H9 (cell line): ENCODE measurements at regions not wholly inside any gene's neighbourhood (a gene's known extent, or its start where the extent isn't known, plus 50 kb on each side); places are given as distances from the start of the nearest gene placed in this dataset.

Experiments used
- DNase-seq: peaks from one replicate; pipeline ENCODE4 v3.0.0-alpha.2; 2017
- H2AFZ ChIP-seq: one replicate; pipeline ENCODE4 v1.6.1; 2013; ENCODE audit warnings: mild to moderate bottlenecking, low read length, control low read depth, moderate library complexity
- H2AK5ac ChIP-seq: 2 replicates; pipeline ENCODE4 v1.6.1; 2013; ENCODE audit warnings: low read length, control low read depth, mixed read lengths; ENCODE audit not compliant: insufficient read length
- H2BK120ac ChIP-seq: one replicate; pipeline ENCODE4 v1.6.1; 2013; ENCODE audit warnings: low read depth, mild to moderate bottlenecking, low read length, control low read depth, inconsistent platforms; ENCODE audit not compliant: poor library complexity, severe bottlenecking
- H2BK12ac ChIP-seq: 2 replicates; pipeline ENCODE4 v1.6.1; 2013; ENCODE audit warnings: low read length, control low read depth, mixed read lengths, low read depth; ENCODE audit not compliant: insufficient read length
- H2BK15ac ChIP-seq: 2 replicates; pipeline ENCODE4 v1.6.1; 2013; ENCODE audit warnings: low read depth, low read length, control low read depth
- H2BK20ac ChIP-seq: one replicate; pipeline ENCODE4 v1.6.1; 2013; ENCODE audit warnings: low read depth, mild to moderate bottlenecking, low read length, control low read depth, inconsistent platforms; ENCODE audit not compliant: poor library complexity, severe bottlenecking
- H2BK5ac ChIP-seq: 2 replicates; pipeline ENCODE4 v1.6.1; 2013; ENCODE audit warnings: low read length, control low read depth, mixed read lengths; ENCODE audit not compliant: insufficient read length
- H3K14ac ChIP-seq: 2 replicates; pipeline ENCODE4 v1.6.1; 2013; ENCODE audit warnings: low read length, control low read depth; ENCODE audit not compliant: insufficient read depth
- H3K18ac ChIP-seq: 2 replicates; pipeline ENCODE4 v1.6.1; 2013; ENCODE audit warnings: low read depth, mild to moderate bottlenecking, mixed read lengths, low read length, control low read depth; ENCODE audit not compliant: insufficient read length
- H3K23ac ChIP-seq: 2 replicates; pipeline ENCODE4 v1.6.1; 2013; ENCODE audit warnings: low read length, control low read depth, mixed read lengths, low read depth; ENCODE audit not compliant: insufficient read length
- H3K23me2 ChIP-seq: 2 replicates; pipeline ENCODE4 v1.6.1; 2013; ENCODE audit warnings: low read depth, mild to moderate bottlenecking, mixed read lengths, low read length, control low read depth; ENCODE audit not compliant: insufficient read length, poor library complexity, severe bottlenecking
- H3K27ac ChIP-seq: 2 replicates; pipeline ENCODE4 v1.5.1; 2013; ENCODE audit warnings: low read length, control low read depth, mixed read lengths, low read depth; ENCODE audit not compliant: insufficient read length
- H3K27me3 ChIP-seq: 2 replicates; pipeline ENCODE4 v1.6.1; 2013; ENCODE audit warnings: low read length, control low read depth, inconsistent platforms; ENCODE audit not compliant: insufficient read depth
- H3K4ac ChIP-seq: 2 replicates; pipeline ENCODE4 v1.6.1; 2013; ENCODE audit warnings: low read depth, mild to moderate bottlenecking, control low read depth, inconsistent platforms, low read length, moderate library complexity
- H3K4me1 ChIP-seq: 2 replicates; pipeline ENCODE4 v1.6.1; 2013; ENCODE audit warnings: low read length, control low read depth, inconsistent platforms; ENCODE audit not compliant: insufficient read depth
- H3K4me2 ChIP-seq: 2 replicates; pipeline ENCODE4 v1.6.1; 2013; ENCODE audit warnings: low read length, control low read depth, mixed read lengths; ENCODE audit not compliant: insufficient read length, insufficient read depth
- H3K56ac ChIP-seq: 2 replicates; pipeline ENCODE4 v1.6.1; 2013; ENCODE audit warnings: low read depth, mild to moderate bottlenecking, mixed read lengths, low read length, control low read depth; ENCODE audit not compliant: insufficient read length
- H3K79me1 ChIP-seq: 2 replicates; pipeline ENCODE4 v1.6.1; 2013; ENCODE audit warnings: low read depth, mild to moderate bottlenecking, moderate library complexity, low read length, control low read depth, inconsistent platforms; ENCODE audit not compliant: insufficient read depth, poor library complexity, severe bottlenecking
- H3K79me2 ChIP-seq: 2 replicates; pipeline ENCODE4 v1.6.1; 2013; ENCODE audit warnings: low read length, control low read depth, inconsistent platforms; ENCODE audit not compliant: insufficient read depth
- H3K9ac ChIP-seq: 2 replicates; pipeline ENCODE4 v1.6.1; 2013; ENCODE audit warnings: low read length, control low read depth, mixed read lengths; ENCODE audit not compliant: insufficient read length; ENCODE audit errors: extremely low read depth
- H3K9me3 ChIP-seq: one replicate; pipeline ENCODE4 v1.6.1; 2013; ENCODE audit warnings: low read depth, low read length, inconsistent platforms; ENCODE audit not compliant: control insufficient read depth
- H3T11ph ChIP-seq: one replicate; pipeline ENCODE4 v1.6.1; 2013; ENCODE audit warnings: mild to moderate bottlenecking, low read length, control low read depth, inconsistent platforms
- H4K20me1 ChIP-seq: one replicate; pipeline ENCODE4 v1.6.1; 2013; ENCODE audit not compliant: control insufficient read depth, insufficient read length, insufficient read depth
- H4K5ac ChIP-seq: 2 replicates; pipeline ENCODE4 v1.6.1; 2013; ENCODE audit warnings: low read depth, mild to moderate bottlenecking, mixed read lengths, low read length, control low read depth; ENCODE audit not compliant: insufficient read length
- H4K8ac ChIP-seq: replicated peaks from 2 replicates; pipeline ENCODE4 v1.6.1; 2013; ENCODE audit warnings: low read length, control low read depth, mixed read lengths, low read depth; ENCODE audit not compliant: insufficient read length
- H4K91ac ChIP-seq: 2 replicates; pipeline ENCODE4 v1.6.1; 2013; ENCODE audit warnings: low read depth, mild to moderate bottlenecking, moderate library complexity, mixed read lengths, low read length, control low read depth; ENCODE audit not compliant: insufficient read length
- H3K27ac Mint-ChIP-seq, 3 experiments: 2 replicates in 2 of 3; 3 replicates in 1 of 3; pipeline ENCODE4 v1.8.0; 2020 to 2021; ENCODE audit warnings: mixed read lengths in 3 of 3, mild to moderate bottlenecking in 1 of 3, moderate library complexity in 1 of 3
- H3K27me3 Mint-ChIP-seq: 2 replicates; pipeline ENCODE4 v1.8.0; 2021; ENCODE audit warnings: low read depth, mild to moderate bottlenecking, moderate library complexity, mixed read lengths
- H3K36me3 Mint-ChIP-seq, 3 experiments: 2 replicates in 2 of 3; 3 replicates in 1 of 3; pipeline ENCODE4 v1.8.0; 2020 to 2021; ENCODE audit warnings: low read depth in 3 of 3, mixed read lengths in 3 of 3; ENCODE audit not compliant: insufficient read depth in 1 of 3
- H3K4me1 Mint-ChIP-seq, 2 experiments: 2 replicates each; pipeline ENCODE4 v1.8.0; 2020; ENCODE audit warnings: mixed read lengths in 2 of 2
- H3K4me3 Mint-ChIP-seq, 2 experiments: 2 replicates in 1 of 2; 3 replicates in 1 of 2; pipeline ENCODE4 v1.8.0; 2020 to 2021; ENCODE audit warnings: mild to moderate bottlenecking in 2 of 2, mixed read lengths in 2 of 2, moderate library complexity in 1 of 2
- H3K9me3 Mint-ChIP-seq, 2 experiments: 2 replicates in 1 of 2; 3 replicates in 1 of 2; pipeline ENCODE4 v1.8.0; 2020; ENCODE audit warnings: mild to moderate bottlenecking in 2 of 2, mixed read lengths in 2 of 2, moderate library complexity in 1 of 2
- CTCF ChIP-seq: fragments of 200-600 bp; sonication (generic); conservative IDR thresholded peaks from 3 replicates; pipeline ENCODE4 v1.8.0; 2021; ENCODE audit warnings: antibody characterized with exemption, mild to moderate bottlenecking
- WGBS: extraction: QIAGEN DNeasy Blood & Tissue Kit; methylation state at CpG from one replicate; pipeline ENCODE4 v1.1.7; 2013; ENCODE audit warnings: missing lambda C conversion rate, low lambda C conversion rate, mixed read lengths; ENCODE audit not compliant: insufficient read length; ENCODE audit errors: extremely low coverage; 5-methylcytosine and 5-hydroxymethylcytosine counted together

- H3K4me2 ChIP-seq: no peak overlapping the region
- H3K18ac ChIP-seq: no peak overlapping the region
- H3K56ac ChIP-seq: no peak overlapping the region
- Mint-ChIP-seq H3K27me3 (peaks cover 2% of the 10 kb centered on the region), H3K4me1 (peaks cover 16 to 27% of the 10 kb centered on the region in 2 experiments), H3K36me3 (no peaks in the 10 kb centered on the region), H3K4me3 (no peak overlapping the region), H3K9me3 (no peaks in the 10 kb centered on the region), H3K27ac (no peak overlapping the region; a peak in 1 of 7 replicates)
- H2AK5ac ChIP-seq: no peak overlapping the region
- no peak overlapping the region for H4K5ac ChIP-seq
- no peak overlapping the region for H4K91ac ChIP-seq
- H3K79me2 ChIP-seq: no peaks in the 10 kb centered on the region
- peaks cover 6% of the 10 kb centered on the region; the same call in 1 of the 2 replicates for H3K4me1 ChIP-seq
- H2AFZ ChIP-seq: no peak overlapping the region
- H4K20me1 ChIP-seq: no peaks in the 10 kb centered on the region
- no peaks in the 10 kb centered on the region for H3K23me2 ChIP-seq
- no peak overlapping the region for H2BK5ac ChIP-seq
- H2BK15ac ChIP-seq: no peak overlapping the region
- no peak overlapping the region for H3K23ac ChIP-seq
- H3K4ac ChIP-seq: no peak overlapping the region
- no CpG with 5 or more reads among the region's 5 CpGs for WGBS
- H2BK20ac ChIP-seq: no peak overlapping the region
- no peak overlapping the region for H3K14ac ChIP-seq
- H3K27me3 ChIP-seq: no peaks in the 10 kb centered on the region
- H2BK120ac ChIP-seq: no peak overlapping the region
- H3T11ph ChIP-seq: no peak overlapping the region
- DNase-seq: no peak
- no peak overlapping the region for H2BK12ac ChIP-seq
- H4K8ac ChIP-seq: no peak overlapping the region
- no peak overlapping the region for H3K9ac ChIP-seq
- H3K9me3 ChIP-seq: no peaks in the 10 kb centered on the region
- no peak overlapping the region for H3K27ac ChIP-seq
- TF ChIP-seq CTCF: no peak
- no peaks in the 10 kb centered on the region for H3K79me1 ChIP-seq
These were observed 282.1 kb downstream of the CBLN1 start for GRCh38 chr16:48999508-48999907.
